Omental fat pad (tissue), 3 donors: ENCODE measurements at regions not wholly inside any gene's neighbourhood (a gene's known extent, or its start where the extent isn't known, plus 50 kb on each side); places are given as distances from the start of the nearest gene placed in this dataset.
"Not testable (repeated sequence)": the region's sequence is repeated elsewhere in the genome, so short reads cannot be mapped to it uniquely, and the experiment has no call there.

Experiments
- ATAC-seq: fragments of 150-250 bp; one replicate; pipeline ENCODE4 v1.9.1; 2016; ENCODE audit warnings: mild to moderate bottlenecking, moderate library complexity; ENCODE audit not compliant: low FRiP score
- DNase-seq: peaks from one replicate; pipeline ENCODE4 v3.0.0-alpha.2; 2019; ENCODE audit warnings: low spot score
- CTCF ChIP-seq, 3 donors: fragments of 450-650 bp; IDR thresholded peaks; one replicate each; pipeline ENCODE4 v1.5.1; 2016 to 2017; ENCODE audit warnings: antibody characterized with exemption in 3 of 3, mild to moderate bottlenecking in 3 of 3, moderate library complexity in 2 of 3

GRCh38 chr2:39865751-39866150 lies 86.7 kb upstream of the THUMPD2 start:
- ATAC-seq, result no peak
- no peak for TF ChIP-seq CTCF (IDR thresholded peaks at IDR 0.05)
- DNase-seq, result no peak

- not testable (repeated sequence) for ATAC-seq, DNase-seq
Measured at GRCh38 chr2:39863672-39864071, 84.6 kb upstream of the THUMPD2 start.

GRCh38 chr2:39860538-39860937 lies 81.5 kb upstream of the THUMPD2 start:
- TF ChIP-seq CTCF (IDR thresholded peaks at IDR 0.05), result no peak
- ATAC-seq (no peak), DNase-seq (no peak)

- no peak for TF ChIP-seq CTCF (IDR thresholded peaks at IDR 0.05)
- DNase-seq (no peak), ATAC-seq (no peak)
Measured at GRCh38 chr2:39858677-39859076, 79.6 kb upstream of the THUMPD2 start.

GRCh38 chr2:39855856-39856255 lies 76.8 kb upstream of the THUMPD2 start:
- no peak for DNase-seq
- ATAC-seq, result no peak
- TF ChIP-seq CTCF (IDR thresholded peaks at IDR 0.05), result no peak

- no peak for DNase-seq
- no peak for TF ChIP-seq CTCF (IDR thresholded peaks at IDR 0.05)
Measured at GRCh38 chr2:39854771-39855170, 75.7 kb upstream of the THUMPD2 start.

GRCh38 chr2:39852831-39853230 lies 73.8 kb upstream of the THUMPD2 start:
- DNase-seq (no peak), ATAC-seq (no peak)
- no peak for TF ChIP-seq CTCF (IDR thresholded peaks at IDR 0.05)

More at GRCh38 chr2:39854771-39855170, 75.7 kb upstream of the THUMPD2 start:
- ATAC-seq, result no peak

GRCh38 chr2:39851651-39852110 lies 72.6 kb upstream of the THUMPD2 start:
- TF ChIP-seq CTCF (IDR thresholded peaks at IDR 0.05), result no peak
- ATAC-seq, result no peak
- no peak for DNase-seq
